NOMO-1 (cell line): ENCODE measurements at regions not wholly inside any gene's neighbourhood (a gene's known extent, or its start where the extent isn't known, plus 50 kb on each side); places are given as distances from the start of the nearest gene placed in this dataset.
A peak's percentile ranks its signal among the peaks of the same experiment; 100 is the strongest.
"Not testable (repeated sequence)": the region's sequence is repeated elsewhere in the genome, so short reads cannot be mapped to it uniquely, and the experiment has no call there.

Experiments used
- DNase-seq, 2 experiments: peaks; one replicate each; lab custom pipeline; 2025; ENCODE audit not compliant: unreplicated experiment in 2 of 2; lab: John Stamatoyannopoulos, UW

DNA sequence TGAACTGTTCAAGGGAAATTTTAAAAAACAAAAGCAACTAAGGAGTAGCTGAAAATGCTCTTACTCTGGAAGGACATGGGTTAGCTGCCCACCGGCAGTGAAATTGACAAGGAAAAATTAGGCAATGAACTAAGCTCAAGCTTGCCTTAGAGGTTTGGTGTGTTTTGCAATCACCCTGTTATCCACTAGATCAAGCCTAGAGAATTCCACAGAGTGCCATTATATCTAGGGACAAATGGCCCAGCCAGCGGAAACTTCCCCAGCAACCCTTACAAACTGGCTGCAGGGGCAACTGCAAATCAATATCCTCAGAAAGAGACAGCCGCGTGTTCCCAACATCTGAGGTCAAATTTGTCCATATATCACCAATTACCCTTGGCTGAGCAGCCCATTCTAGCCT lies 258.2 kb downstream of the SP3 start:
- DNase-seq: no peak

DNA sequence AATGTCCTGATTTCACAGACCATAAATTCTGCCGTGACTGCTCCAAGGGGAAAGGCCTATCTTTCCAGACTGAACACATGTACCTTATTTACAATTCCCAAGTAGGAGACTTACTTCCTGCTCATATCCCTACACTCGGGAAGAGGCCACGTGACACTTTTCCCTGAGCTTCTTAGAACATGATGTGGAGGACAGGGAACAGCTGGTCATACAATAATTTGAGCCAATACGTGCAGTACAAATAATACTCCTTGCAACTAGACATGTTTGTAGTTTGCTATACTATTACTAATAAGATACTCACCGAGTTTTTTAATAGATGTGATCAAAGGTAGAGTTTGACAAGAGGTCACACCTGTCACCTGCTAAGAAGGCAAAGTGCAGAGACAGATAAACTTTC lies 256.4 kb downstream of the SP3 start:
- no peak for DNase-seq

DNA sequence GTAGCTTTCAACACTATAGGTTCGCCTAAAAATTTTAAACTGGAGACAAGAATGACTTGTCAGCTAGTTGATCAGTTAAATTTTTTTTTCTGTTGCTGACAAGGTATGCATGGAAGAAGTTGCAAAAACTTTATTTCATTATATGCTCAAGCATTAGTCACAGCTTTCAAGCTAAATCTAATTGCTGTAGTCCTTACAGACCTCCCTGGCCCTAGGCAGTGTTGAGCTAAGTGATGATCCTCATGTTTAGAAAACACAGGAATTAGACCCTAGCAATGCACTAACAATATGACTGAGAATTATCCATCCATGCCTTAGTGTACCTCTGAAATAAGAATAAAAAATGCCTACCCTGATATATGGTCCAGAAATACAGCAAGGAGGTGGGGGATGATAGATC lies 253.4 kb downstream of the SP3 start:
- DNase-seq: no peak

DNA sequence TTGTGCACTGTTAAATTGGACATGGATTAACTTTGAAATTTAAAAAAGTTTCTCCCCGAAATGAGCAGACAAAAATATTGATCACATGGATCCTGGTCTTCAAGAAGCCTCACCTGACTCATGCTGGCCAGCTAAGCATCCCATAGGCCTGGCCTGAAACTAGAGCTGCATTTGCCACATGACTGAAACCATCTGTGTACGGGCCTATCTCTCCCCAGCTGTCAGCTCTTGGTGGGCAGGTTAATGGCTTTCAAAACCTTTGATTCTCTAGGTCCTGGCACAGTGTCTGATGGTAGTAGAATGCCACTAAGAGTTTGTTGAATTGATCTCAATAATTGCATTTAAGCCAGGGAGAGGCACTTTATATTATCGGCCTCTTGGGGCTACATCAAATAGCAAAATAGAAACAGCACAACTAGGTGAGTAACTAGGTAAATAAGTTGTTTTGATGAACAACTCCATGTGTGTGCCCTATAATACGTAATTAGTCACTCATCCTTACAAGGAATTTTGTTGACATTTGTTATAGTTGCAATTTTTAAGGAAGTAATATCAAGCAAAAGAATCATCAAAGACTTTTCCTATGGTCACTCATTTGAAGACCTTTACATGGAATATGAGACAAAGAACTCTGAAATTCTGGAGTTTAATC lies 251.1 kb downstream of the SP3 start:
- no peak for DNase-seq

DNA sequence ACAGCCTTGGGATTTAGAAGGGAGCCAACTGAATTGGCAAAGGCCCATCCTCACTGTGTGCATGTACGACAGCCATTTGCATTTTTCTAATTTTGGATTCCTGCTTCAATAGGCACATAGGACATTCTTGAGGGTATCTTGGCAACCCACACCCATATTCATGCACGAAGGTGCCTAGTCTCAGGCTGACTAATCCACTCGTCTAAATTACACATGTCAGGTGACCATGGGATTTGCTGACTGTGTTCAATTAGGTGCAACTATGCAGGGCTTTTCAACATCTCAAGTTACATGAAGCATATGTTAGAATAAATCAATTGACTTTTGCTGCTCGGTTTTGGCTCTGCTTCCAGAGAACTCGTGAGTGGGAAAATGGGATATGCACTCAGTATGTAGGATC lies 249.7 kb downstream of the SP3 start:
- no peak for DNase-seq

DNA sequence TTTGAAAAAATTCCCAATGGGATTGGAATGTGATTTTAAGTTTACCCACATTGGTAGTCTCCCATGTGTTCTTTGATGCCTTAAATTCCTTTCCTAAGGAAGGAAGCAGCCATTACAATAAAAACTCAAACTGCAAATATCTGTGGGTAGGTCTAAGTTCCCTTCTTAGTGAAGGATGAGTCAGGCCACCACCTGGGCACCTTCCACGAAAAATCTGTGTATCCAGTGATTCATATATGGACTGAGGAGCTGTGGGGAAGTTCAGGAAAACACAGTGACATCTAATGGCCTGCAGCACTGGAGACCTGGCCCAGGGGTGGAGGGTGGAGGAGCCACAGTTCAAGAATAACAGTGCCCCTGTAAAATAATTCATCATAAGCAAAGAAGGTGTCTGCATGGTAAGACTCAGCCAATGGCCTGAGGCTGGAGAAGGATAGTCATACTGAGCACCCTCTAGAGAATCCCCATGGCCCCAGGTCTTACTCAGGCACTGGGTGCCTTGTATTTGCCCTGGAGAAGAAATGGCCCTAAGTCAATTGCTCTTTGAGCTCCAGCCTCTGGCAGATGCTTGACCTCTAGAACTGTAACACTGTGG lies 248.6 kb downstream of the SP3 start:
- DNase-seq: no peak

DNA sequence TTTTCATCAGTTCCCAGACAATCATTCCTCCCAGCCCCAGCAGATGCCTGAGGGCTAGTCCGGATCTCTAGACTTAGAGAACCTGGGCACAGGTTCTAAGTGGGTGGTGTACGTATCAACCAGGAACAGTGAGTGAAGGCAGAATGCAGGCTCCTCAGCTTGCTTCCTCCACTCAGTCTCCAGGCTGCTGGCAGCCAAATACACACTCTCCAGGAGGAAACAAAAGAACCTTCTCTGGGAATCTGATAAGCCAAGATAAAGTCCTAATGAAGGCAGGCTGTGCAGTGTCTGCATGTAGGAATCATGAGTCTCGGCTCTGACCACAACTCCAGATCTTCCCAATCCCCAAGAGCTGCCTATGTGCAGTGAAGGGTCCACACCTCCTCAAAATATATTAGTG lies 245.7 kb downstream of the SP3 start:
- DNase-seq: no peak

DNA sequence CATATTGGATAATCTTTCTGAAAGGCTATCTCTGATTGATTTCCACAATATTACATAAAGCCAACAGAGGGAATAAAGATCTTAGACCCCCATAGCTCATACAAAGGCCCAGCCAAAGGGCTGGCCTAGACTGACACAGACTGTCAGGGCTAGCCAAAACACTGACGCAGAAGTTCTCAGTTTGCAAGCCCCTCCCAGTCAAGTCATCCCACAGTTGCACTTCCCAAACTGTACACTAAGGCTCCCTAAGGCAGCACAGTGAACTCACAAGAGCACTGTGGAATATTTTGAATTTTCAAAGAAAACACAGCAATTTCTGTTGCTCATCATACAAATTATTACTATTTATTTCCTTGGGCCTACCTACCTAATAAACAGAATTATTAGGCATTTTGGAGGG lies 244.9 kb downstream of the SP3 start:
- no peak for DNase-seq

DNA sequence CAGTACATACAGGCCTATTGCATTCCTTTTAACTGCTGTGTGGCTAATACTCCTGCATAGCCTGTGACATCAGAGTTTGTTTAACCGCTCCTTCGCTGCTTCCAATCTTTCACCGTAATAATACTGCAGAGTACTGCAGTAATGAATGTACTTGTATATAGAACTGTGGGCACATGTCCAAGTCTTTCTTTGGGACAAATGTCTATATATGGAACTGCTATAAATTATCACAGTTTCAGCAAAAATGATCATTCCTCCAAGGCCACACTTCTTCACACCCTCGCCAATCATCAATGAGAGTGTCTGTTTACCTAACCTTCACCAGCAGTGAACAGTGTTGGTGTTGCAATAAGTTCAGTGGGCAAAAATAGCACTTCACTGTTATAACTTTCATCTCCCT lies 230.4 kb downstream of the SP3 start:
- DNase-seq: peak; percentile 8 to 20

DNA sequence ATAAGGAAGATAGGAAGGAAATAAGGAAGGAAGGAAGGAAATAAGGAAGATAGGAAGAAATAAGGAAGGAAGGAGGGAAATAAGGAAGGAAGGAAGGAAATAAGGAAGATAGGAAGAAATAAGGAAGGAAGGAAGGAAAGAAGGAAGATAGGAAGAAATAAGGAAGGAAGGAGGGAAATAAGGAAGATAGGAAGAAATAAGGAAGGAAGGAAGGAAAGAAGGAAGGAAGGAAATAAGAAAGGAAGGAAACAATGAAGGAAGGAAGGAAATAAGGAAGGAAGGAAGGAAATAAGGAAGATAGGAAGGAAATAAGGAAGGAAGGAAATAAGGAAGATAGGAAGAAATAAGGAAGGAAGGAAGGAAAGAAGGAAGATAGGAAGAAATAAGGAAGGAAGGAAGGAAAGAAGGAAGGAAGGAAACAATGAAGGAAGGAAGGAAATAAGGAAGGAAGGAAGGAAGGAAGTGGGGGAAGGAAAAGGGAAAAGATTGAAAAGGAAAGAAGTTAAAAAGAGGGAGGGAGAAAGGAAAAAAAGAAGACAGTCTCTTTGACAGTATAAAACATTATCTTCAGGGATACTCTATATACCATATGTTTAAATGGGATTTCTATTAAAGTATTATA lies 227.1 kb downstream of the SP3 start:
- not testable (repeated sequence) for DNase-seq

DNA sequence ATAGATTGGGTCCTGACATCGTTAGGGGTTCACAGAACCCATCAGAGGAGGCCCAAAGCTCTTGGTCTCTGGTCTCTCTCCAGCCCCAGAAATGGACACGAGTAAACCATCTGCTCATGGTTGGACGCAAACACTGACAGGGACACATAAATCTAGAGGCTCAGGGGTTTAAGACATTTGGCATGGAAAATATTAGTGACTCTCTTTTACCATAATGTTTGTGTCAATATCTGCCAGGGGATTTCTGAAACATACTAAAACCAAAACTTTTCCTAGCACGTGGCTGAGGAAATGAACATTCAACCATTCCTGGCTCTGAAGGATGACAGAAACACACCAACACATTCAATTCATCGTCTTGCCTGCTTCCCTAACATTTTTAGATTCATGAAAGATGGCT lies 226.2 kb downstream of the SP3 start:
- DNase-seq: no peak

DNA sequence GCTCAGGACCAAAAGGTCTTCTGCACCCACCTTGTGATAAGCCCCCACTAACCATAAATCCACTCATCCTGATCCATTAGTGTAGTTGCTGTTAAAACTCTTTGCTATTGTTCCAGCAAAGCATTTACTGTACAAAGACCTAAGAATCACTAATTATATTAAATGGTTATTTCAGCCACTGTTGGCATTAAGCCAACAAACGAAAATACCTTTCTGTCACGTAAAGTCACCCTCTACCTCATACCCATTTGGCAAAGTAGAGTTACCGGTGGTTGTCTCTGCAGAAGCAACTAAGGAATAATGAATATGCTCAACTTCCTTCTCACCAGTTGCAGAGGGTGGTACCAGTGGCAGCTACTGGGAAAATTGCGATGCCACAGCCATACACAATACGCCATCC lies 224.5 kb downstream of the SP3 start:
- DNase-seq: no peak

DNA sequence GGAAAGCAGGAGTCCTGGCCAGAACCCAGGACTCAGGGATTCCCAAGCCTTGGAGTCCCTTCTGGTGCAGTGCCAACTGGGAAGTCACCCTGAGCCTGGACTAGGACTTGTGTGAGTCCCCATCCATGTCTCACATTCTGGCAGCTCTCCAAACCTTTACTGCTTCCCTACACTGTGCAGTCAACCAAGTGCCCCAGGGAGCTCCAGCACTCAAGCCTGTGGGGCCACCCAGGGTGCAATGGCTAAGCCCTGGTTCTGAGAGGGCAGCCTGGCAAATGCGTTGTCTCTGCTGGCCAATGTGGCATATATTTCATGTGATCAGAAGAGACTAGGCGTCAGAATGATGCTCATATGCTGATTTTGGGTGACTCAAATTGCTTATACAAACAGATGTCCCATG lies 223.4 kb downstream of the SP3 start:
- no peak for DNase-seq

DNA sequence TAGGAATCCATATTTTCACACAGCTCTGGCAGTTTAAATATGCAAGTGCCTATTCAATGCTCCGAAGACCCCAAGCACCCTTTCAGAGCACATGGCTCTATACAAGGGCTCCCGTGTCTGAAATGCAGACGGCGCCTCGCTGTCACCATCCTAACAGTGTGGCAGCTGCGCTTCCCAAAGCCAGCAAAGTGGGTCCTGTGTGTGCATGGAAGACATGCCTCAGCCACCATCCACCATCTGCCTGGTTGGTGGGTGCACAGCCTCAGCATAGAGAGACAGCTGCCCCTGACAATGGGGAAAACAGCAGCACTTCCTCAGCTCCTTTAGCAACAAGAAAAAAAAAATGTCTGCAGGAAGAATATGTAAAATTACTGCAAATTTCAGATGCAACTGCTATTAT lies 218.1 kb downstream of the SP3 start:
- no peak for DNase-seq

DNA sequence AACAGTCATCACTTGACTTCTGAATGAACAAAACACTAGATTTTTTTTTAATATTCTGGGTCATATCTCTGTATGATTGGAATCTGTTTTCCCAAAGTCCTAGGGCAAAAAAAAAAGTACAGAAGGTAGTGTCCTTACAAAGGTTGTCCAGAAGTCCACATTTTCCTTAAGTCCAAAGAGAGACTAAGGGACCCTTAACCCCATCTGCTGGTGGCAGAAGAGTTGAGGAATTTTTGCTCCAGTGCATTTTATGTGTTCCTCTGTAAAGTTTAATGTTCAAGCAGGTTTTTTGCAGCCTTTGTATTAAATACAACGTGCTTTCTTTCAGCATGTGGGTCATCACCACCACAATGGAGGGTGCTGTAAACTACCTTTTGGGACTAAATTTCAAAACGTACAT lies 215.9 kb downstream of the SP3 start:
- DNase-seq: no peak

DNA sequence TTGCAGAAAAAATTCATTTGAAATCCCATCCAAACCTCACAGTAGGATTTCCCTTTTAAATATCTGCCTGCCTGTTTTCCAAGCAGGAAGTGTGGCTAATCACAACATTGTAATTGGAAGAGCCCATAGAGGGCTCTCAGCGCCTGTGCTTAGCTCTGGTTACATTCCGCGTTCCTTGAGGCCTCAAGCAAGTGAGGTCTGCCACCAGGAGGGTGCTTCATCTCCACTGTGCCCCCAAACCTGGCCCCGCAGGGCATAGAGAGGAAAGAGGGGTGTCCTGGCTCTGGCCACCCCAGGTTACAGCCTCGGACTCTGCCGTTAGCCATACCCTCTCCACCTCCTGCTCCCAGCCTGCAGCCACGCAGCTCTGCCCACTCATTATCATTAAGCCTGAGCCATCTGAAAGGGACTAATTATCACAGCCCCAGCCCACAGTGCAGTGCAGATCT lies 214.8 kb downstream of the SP3 start:
- no peak for DNase-seq

DNA sequence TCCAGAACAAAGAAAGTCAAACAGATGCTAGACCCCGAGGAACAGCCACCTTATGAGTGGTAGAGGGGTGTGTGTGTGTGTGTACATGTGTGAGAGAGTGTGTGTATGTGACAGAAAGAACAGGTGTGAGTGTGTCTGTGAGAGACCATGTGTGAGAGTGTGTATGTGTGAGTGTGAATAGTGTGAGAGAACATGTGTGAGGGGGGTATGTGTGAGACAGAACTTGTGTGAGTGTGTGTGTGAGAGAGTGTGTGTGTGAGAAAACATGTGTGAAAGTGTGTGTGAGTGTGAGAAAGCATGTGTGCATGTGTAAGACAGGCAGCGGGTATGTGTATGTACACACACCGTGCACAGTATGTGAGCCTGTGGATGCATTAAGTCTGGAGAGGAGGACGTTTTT lies 214.3 kb downstream of the SP3 start:
- DNase-seq: no peak

DNA sequence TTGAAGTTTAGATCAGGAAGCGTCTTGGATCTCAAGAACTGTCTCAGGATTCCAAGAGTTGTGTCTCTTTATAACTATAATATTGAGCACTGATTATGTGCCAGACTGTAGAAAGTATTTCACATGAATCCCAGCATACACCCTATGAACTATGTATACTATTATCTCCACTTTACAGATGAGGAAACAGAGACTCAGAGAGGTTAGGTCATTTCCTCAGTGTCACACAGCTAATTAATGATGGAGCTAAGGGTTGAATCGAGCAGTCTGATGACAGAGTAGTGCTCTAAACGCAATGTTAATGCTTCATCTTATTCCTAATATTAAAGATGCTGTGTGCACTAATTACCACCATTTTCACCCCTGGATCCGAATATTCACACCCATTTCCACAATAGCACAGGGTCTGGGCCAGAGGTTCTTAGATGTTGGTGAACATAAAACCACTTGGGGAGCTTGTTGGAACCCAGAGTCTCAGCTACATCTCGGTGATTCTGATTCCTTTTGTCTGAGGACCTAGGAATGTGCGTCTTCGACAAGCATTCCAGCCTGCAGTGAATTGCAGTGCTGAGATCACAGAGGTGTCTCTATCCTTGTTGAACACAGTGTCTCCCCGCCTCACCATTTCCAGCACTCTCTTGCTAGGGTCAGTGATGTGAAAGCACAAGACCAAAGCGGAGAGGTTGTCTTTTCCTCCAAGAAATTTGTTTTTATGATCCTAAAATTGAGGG lies 213.8 kb downstream of the SP3 start:
- no peak for DNase-seq

DNA sequence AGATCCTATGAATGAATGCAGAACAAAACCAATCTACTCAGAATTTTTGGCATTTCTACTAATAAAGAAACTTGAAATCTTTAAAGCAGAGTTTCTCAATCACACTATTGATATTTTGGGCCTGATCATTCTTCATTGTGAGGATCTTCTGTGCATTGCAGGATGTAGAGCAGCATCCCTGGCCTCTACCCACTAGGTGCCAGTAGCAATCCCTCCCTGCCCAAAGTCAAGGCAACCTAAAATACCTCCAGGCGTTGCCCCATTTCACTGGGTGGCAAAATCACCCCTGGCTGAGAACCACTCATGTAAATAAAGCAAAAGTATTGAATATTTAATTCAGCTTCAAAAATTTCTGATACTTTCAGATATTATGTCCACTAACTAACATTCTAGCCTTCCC lies 213.0 kb downstream of the SP3 start:
- DNase-seq: no peak

DNA sequence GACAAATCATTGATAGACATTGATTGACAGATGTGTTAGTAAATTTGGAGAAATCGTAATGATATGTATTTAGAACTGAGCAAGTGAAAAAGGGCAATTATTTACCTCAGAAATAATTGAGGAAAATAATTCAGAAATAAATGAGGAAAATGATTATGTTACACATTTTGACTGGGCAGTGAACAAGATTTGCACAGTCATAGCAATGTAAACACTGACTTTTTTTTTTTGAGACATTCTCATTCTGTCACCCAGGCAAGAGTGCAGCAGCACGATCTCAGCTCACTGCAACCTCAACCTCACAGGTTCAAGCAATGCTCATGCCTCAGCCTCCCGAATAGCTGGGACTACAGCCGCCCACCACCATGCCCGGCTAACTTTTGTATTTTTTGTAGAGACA lies 211.7 kb downstream of the SP3 start:
- DNase-seq: no peak

DNA sequence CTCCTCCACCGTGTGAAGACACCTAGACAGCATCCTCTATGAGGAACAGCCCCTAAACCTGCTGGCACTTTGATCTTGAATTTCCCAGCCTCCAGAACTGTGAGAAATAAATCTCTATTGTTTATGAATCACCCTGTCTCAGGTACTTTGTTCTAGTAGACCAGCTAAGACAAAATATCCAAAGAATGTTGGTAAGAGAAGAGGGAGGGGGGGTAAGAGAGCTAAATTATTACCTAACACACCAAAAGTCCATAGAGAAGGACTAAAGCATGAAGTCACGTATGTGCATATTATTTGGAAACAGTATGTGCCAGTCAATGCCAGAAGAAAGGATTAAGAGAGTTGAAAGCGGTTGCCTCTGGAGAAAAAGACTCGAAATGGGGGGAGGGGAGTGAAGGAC lies 211.0 kb downstream of the SP3 start:
- no peak for DNase-seq

DNA sequence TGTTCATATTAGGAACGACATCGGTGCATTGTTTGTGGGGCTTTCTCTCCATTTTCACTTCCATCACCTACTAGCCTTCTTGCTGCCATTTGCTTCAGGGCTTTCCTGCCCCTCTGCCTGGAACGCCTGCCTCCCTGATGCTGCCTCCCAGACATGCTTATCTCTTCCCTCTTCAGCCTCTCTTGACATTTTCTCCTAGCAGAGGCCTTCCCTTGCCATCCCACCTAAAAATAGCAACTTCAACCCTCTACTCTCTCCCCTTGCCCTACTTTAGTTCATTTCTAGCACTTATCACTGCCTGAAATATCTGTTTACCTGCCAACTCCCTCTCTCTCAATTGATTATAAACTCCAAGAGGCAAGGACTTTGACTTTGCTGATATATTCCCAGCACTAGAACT lies 210.3 kb downstream of the SP3 start:
- no peak for DNase-seq
